Breast epithelium (tissue), 4 donors: ENCODE measurements at regions not wholly inside any gene's neighbourhood (a gene's known extent, or its start where the extent isn't known, plus 50 kb on each side); places are given as distances from the start of the nearest gene placed in this dataset.
A peak's percentile ranks its signal among the peaks of the same experiment; 100 is the strongest.
"Not testable (repeated sequence)": the region's sequence is repeated elsewhere in the genome, so short reads cannot be mapped to it uniquely, and the experiment has no call there.

Experiments
- DNase-seq, 2 donors: peaks; one replicate each; pipeline ENCODE4 v3.0.0-alpha.2; 2019; ENCODE audit warnings: low spot score in 2 of 2
- H3K27ac ChIP-seq, 2 donors: fragments of 200-600 bp; sonication (generic) in 1 of 2; one replicate each; pipeline ENCODE4 v1.5.1; 2016 to 2019; ENCODE audit warnings: mild to moderate bottlenecking in 1 of 2
- H3K27me3 ChIP-seq, 2 donors: fragments of 200-600 bp; sonication (generic) in 1 of 2; one replicate each; pipeline versions ENCODE4 v1.5.1 to v1.6.0; 2017 to 2019; ENCODE audit warnings: control low read depth in 1 of 2, mild to moderate bottlenecking in 1 of 2
- H3K36me3 ChIP-seq: fragments of 200-600 bp; one replicate; pipeline ENCODE4 v1.5.1; 2019
- H3K4me1 ChIP-seq, 2 donors: fragments of 200-600 bp; sonication (generic); one replicate each; pipeline ENCODE4 v1.5.1; 2016 to 2019; ENCODE audit warnings: control low read depth in 1 of 2
- H3K4me3 ChIP-seq, 3 donors: fragments of 200-600 bp; sonication (generic); 1 replicate in 2 of 3; 2 replicates in 1 of 3; pipeline ENCODE4 v1.5.1; 2016 to 2019; ENCODE audit warnings: mild to moderate bottlenecking in 3 of 3, moderate library complexity in 2 of 3
- H3K9me3 ChIP-seq, 2 donors: fragments of 200-600 bp; sonication (generic) in 1 of 2; one replicate each; pipeline ENCODE4 v1.5.1; 2016 to 2019; ENCODE audit warnings: control low read depth in 1 of 2
- POLR2A ChIP-seq: fragments of 450-650 bp; IDR thresholded peaks from one replicate; pipeline ENCODE4 v1.6.1; 2016; ENCODE audit warnings: antibody characterized with exemption, mild to moderate bottlenecking, moderate library complexity
- POLR2AphosphoS5 ChIP-seq, 3 donors: sonication (generic); formaldehyde crosslinking; IDR thresholded peaks; one replicate each; pipeline ENCODE4 v1.6.1; 2017; ENCODE audit warnings: antibody characterized with exemption in 3 of 3
- intact Hi-C: fragments of 100-400 bp; cut with DNase I; formaldehyde crosslinking; loops from one replicate; pipeline ENCODE4 v1.15.1; 2023; ENCODE audit warnings: low total_unique reads
- TF ChIP-seq, protein P1 (sequence below), 3 donors: fragments of 450-650 bp; IDR thresholded peaks; one replicate each; pipeline ENCODE4 v1.5.1; 2016 to 2017; ENCODE audit warnings: antibody characterized with exemption in 3 of 3, mild to moderate bottlenecking in 3 of 3, moderate library complexity in 3 of 3

DNA sequence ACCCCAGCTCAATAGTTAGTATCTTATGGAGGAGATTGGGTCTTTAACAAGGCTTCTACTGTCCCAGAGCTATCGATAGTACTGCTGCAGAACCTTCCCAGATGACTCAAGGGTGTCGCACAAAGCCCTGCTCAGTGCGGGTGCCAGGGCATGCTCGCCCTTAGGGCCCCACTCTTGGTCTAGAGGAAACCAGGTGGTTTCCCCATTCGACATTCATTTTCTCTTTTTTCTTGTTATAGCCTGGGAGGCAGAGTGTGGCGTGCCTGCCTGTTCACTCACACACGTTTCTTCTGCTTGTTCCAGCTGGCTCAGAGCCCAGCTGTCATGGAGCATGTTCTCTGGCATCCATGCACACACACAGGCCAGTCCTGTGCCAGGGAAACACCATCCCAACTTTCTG, 144.5 kb downstream of the SMIM20 start:
- H3K4me1 ChIP-seq = no peaks in the 10 kb centered on the region
- DNase-seq = peak in 1 of 2 donors; percentile 46
- intact Hi-C loops = no loop called here
- no peaks in the 10 kb centered on the region for H3K27me3 ChIP-seq
- no peak overlapping the region for H3K27ac ChIP-seq
- no peaks in the 10 kb centered on the region for H3K9me3 ChIP-seq
- H3K36me3 ChIP-seq = no peaks in the 10 kb centered on the region
- no peak overlapping the region for H3K4me3 ChIP-seq
- TF ChIP-seq POLR2AphosphoS5 (IDR thresholded peaks at IDR 0.05) = no peak

DNA sequence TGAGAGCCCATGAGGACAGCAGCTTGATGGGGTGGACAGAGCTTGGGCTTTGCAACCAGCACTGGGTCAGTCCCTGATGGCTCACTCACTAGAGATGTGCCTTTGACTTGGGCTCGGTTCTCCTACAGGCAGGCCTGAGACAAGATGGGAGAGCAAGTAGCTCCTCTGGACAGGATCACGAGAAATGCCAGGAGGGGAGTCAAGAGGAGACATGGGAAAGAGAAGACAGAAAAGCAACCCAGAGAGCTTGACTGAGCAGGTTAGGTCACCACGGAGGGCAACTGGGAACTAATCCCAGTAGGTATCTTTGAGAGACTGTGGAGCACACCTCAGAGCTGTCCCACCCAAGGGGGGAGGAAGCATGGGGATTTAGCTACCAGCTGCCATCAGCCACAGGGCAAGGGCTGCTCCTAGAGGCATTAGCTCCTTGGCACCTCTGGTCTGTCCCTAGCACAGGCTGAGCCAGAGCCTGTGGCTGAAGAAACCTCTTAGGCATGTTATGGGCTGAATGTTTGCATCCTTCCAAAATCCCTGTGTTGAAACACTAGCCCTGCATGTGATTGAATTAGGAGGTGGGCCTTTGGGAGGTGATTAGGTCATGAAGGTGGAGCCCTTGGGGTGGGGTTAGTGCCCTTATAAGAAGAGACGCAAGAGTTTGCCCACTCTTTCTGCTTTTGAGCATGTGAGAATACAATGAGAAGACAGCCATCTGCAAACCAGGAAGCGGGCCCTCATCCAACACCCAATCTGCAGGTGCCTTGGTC, 145.6 kb downstream of the SMIM20 start:
- intact Hi-C loops = no loop called here
- no peaks in the 10 kb centered on the region for H3K27me3 ChIP-seq
- H3K4me3 ChIP-seq = no peak overlapping the region
- DNase-seq = no peak
- H3K36me3 ChIP-seq = no peaks in the 10 kb centered on the region
- TF ChIP-seq, protein P1, sequence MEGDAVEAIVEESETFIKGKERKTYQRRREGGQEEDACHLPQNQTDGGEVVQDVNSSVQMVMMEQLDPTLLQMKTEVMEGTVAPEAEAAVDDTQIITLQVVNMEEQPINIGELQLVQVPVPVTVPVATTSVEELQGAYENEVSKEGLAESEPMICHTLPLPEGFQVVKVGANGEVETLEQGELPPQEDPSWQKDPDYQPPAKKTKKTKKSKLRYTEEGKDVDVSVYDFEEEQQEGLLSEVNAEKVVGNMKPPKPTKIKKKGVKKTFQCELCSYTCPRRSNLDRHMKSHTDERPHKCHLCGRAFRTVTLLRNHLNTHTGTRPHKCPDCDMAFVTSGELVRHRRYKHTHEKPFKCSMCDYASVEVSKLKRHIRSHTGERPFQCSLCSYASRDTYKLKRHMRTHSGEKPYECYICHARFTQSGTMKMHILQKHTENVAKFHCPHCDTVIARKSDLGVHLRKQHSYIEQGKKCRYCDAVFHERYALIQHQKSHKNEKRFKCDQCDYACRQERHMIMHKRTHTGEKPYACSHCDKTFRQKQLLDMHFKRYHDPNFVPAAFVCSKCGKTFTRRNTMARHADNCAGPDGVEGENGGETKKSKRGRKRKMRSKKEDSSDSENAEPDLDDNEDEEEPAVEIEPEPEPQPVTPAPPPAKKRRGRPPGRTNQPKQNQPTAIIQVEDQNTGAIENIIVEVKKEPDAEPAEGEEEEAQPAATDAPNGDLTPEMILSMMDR (IDR thresholded peaks at IDR 0.05) = no peak
- no peak for TF ChIP-seq POLR2A
- no peak for TF ChIP-seq POLR2AphosphoS5 (IDR thresholded peaks at IDR 0.05)
- no peaks in the 10 kb centered on the region for H3K9me3 ChIP-seq
- no peak overlapping the region for H3K27ac ChIP-seq
- H3K4me1 ChIP-seq = no peaks in the 10 kb centered on the region

DNA sequence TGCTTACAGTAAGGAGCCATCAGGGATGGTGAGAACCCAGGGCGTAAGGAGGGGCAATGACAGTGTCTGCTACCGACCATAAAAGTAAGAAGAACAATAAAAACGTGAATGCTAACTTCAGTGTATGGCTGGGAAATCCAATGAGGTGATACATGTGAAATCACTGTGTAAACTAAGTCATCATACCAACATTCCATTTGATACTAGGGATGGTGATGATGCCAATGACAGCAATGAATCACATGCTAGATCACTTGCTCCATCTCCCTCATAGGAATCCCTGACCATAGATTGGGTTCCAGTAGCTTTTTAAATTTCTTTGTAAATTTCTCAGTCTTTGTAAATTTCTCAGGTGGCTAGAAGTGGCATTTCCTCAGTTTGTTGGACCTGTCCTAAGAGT, 146.3 kb downstream of the SMIM20 start:
- no peaks in the 10 kb centered on the region for H3K9me3 ChIP-seq
- no peaks in the 10 kb centered on the region for H3K27me3 ChIP-seq
- no peak overlapping the region for H3K27ac ChIP-seq
- no peaks in the 10 kb centered on the region for H3K36me3 ChIP-seq
- TF ChIP-seq POLR2A (no peak), POLR2AphosphoS5 (IDR thresholded peaks at IDR 0.05) (no peak)
- TF ChIP-seq, protein P1 (IDR thresholded peaks at IDR 0.05) = no peak
- no peak overlapping the region for H3K4me3 ChIP-seq
- intact Hi-C loops = no loop called here
- H3K4me1 ChIP-seq = no peaks in the 10 kb centered on the region
- DNase-seq = no peak

DNA sequence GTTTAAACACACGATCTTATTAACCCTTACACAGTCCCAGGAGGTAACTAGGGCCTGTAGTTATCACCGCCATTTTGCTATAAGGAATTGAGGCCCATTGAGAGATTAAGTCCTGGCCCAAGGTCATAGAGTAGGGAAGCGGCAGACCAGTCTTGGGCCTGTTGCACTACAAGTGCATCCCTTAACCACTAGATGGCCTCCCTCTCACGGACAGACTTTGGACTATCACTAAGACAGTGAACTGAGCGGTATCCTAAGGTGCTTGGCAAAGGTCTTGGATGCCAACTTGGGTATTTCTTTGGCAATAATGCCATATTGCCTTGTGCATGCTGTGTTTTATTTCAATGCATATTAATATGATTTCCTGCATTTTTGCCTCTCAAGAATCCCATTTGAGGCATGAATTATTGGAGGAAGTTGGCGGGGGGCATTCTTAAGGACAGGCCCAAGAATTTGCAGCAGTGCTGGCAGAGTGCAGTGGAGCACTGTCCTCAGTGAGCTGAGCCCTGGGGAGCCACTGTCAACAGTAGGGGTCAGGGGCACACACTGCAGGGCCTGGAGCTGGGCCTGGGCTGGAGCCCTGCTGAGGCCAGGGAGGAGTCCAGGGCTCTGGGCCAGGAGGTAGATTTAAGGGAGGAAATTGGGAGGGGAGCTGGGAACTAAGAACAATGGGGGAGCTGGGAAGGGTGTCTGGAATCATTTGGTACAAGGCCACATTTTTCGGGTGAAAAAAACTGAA, 147.4 kb downstream of the SMIM20 start:
- no peaks in the 10 kb centered on the region for H3K36me3 ChIP-seq

DNA sequence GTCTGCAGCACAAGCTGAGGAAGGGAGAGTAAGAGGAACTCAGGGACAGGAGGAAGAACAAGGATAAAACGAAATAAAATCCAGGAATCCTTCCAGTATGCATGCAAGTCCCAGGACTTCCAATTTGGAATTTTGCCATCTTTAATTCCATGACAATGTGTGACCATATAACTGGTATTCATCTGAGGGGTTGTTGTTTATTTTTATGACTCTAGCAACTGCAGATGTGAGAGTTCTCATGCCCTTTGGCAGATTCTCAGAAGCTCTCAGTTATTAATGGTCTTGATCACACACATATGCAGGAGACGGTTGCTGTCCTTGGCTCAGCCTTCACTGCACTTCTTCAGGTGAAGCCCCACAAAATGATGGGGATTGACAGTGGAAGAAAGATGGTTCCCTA, 148.2 kb downstream of the SMIM20 start:
- H3K9me3 ChIP-seq = no peaks in the 10 kb centered on the region
- TF ChIP-seq POLR2A (no peak), POLR2AphosphoS5 (IDR thresholded peaks at IDR 0.05) (no peak)
- TF ChIP-seq, protein P1 (IDR thresholded peaks at IDR 0.05) = no peak
- no peaks in the 10 kb centered on the region for H3K4me1 ChIP-seq
- intact Hi-C loops = no loop called here
- H3K4me3 ChIP-seq = no peak overlapping the region
- H3K36me3 ChIP-seq = no peaks in the 10 kb centered on the region
- no peak for DNase-seq
- no peaks in the 10 kb centered on the region for H3K27me3 ChIP-seq
- H3K27ac ChIP-seq = no peak overlapping the region

More for the DNA sequence above, 147.4 kb downstream of the SMIM20 start:
- H3K4me3 ChIP-seq = no peak overlapping the region
- TF ChIP-seq, protein P1 (IDR thresholded peaks at IDR 0.05) = peak in 1 of 3 donors; percentile 26
- TF ChIP-seq POLR2AphosphoS5 (IDR thresholded peaks at IDR 0.05) (no peak), POLR2A (no peak)
- no peak overlapping the region for H3K27ac ChIP-seq
- DNase-seq = no peak
- no peaks in the 10 kb centered on the region for H3K4me1 ChIP-seq
- intact Hi-C loops = no loop called here
- H3K27me3 ChIP-seq = no peaks in the 10 kb centered on the region
- H3K9me3 ChIP-seq = no peaks in the 10 kb centered on the region

DNA sequence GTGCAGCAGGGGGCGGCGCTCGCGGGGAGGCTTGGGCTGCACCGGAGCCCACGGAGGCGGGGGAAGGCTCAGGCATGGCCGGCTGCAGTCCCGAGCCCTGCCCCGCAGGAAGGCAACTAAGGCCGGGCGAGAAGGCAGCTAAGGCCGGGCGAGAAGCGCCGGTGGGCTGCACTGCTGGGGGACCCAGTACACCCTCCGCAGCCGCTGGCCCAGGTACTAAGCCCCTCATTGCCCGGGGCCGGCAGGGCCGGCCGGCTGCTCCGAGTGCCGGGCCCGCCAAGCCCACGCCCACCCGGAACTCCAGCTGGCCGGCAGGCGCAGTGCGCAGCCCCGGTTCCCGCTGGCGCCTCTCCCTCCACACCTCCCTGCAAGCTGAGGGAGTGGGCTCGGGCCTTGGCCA, 150.0 kb downstream of the SMIM20 start:
- H3K36me3 ChIP-seq, H3K27ac ChIP-seq, intact Hi-C loops, H3K4me3 ChIP-seq, H3K27me3 ChIP-seq, H3K4me1 ChIP-seq, DNase-seq, H3K9me3 ChIP-seq: not testable (repeated sequence)
